H1 (cell line): ENCODE measurements at regions not wholly inside any gene's neighbourhood (a gene's known extent, or its start where the extent isn't known, plus 50 kb on each side); places are given as distances from the start of the nearest gene placed in this dataset.

ENCODE experiments used
- CTCF ChIA-PET: fragments of 300-600 bp; sonication (Branson Sonifier 250); formaldehyde crosslinking; loops from one replicate; lab custom pipeline; 2021; ENCODE audit not compliant: partially characterized antibody; lab: Charles Lee
- POLR2A ChIA-PET: fragments of 300-600 bp; sonication (Branson Sonifier 250); formaldehyde crosslinking; loops from one replicate; lab custom pipeline; 2021; ENCODE audit warnings: inconsistent platforms; ENCODE audit not compliant: partially characterized antibody; lab: Charles Lee
- DNase-seq, 2 experiments: peaks; one replicate each; pipeline versions ENCODE4 v3.0.0 to v3.0.0-alpha.2; 2010 to 2022; ENCODE audit warnings: low spot score in 2 of 2, low read depth in 1 of 2, mixed read lengths in 1 of 2
- FAIRE-seq: peaks from 2 replicates; lab custom pipeline; 2011; peaks lifted over from hg19 to GRCh38; lab: Jason Lieb, UNC
- H2AFZ ChIP-seq: 2 replicates; pipeline ENCODE4 v1.8.1; 2012; ENCODE audit warnings: low read length, inconsistent platforms
- H2AK5ac ChIP-seq: 2 replicates; pipeline ENCODE4 v1.6.1; 2013; ENCODE audit warnings: low read depth, low read length
- H2BK120ac ChIP-seq: replicated peaks from 2 replicates; pipeline ENCODE3; 2013; ENCODE audit warnings: low read depth, low read length, inconsistent platforms
- H2BK12ac ChIP-seq: 2 replicates; pipeline ENCODE4 v1.6.1; 2013; ENCODE audit warnings: low read depth, low read length
- H2BK15ac ChIP-seq: 2 replicates; pipeline ENCODE4 v1.6.1; 2013; ENCODE audit warnings: low read length
- H2BK20ac ChIP-seq: 2 replicates; pipeline ENCODE4 v1.6.1; 2013; ENCODE audit warnings: low read length
- H2BK5ac ChIP-seq: 2 replicates; pipeline ENCODE4 v1.6.1; 2013; ENCODE audit warnings: low read depth, low read length
- H3K14ac ChIP-seq: 2 replicates; pipeline ENCODE4 v1.6.1; 2013; ENCODE audit warnings: inconsistent platforms; ENCODE audit not compliant: insufficient read length
- H3K18ac ChIP-seq: 2 replicates; pipeline ENCODE4 v1.6.1; 2013; ENCODE audit warnings: low read length; ENCODE audit errors: extremely low read depth
- H3K23ac ChIP-seq: 2 replicates; pipeline ENCODE4 v1.6.1; 2013; ENCODE audit warnings: inconsistent platforms; ENCODE audit not compliant: insufficient read length
- H3K23me2 ChIP-seq: 2 replicates; pipeline ENCODE4 v1.6.1; 2013; ENCODE audit warnings: low read depth, low read length
- H3K27ac ChIP-seq: 2 replicates; pipeline ENCODE4 v1.6.1; 2011; ENCODE audit warnings: low read depth, low read length, inconsistent platforms
- H3K27me3 ChIP-seq, 4 experiments: replicated peaks in 1 of 4; 1 replicate in 1 of 4; 2 replicates in 3 of 4; pipeline versions ENCODE4 v1.6.1 to v1.8.1; 2011 to 2013; ENCODE audit warnings: low read length in 3 of 4, mild to moderate bottlenecking in 3 of 4, inconsistent platforms in 2 of 4, mixed read lengths in 2 of 4, moderate library complexity in 1 of 4; ENCODE audit not compliant: control insufficient read depth in 3 of 4, insufficient read depth in 3 of 4; ENCODE audit errors: extremely low read depth in 1 of 4
- H3K36me3 ChIP-seq, 4 experiments: 2 replicates each; pipeline versions ENCODE4 v1.6.1 to v1.8.1; 2011 to 2013; ENCODE audit warnings: mild to moderate bottlenecking in 4 of 4, low read length in 3 of 4, moderate library complexity in 2 of 4, control low read depth in 1 of 4, inconsistent platforms in 1 of 4; ENCODE audit not compliant: insufficient read depth in 4 of 4, control insufficient read depth in 2 of 4
- H3K4ac ChIP-seq: replicated peaks from 2 replicates; pipeline ENCODE3; 2013; ENCODE audit warnings: low read length, low read depth, mixed read lengths, inconsistent platforms; ENCODE audit not compliant: insufficient read length
- H3K4me1 ChIP-seq, 4 experiments: replicated peaks in 1 of 4; 1 replicate in 1 of 4; 2 replicates in 3 of 4; pipeline versions ENCODE4 v1.6.1 to v1.8.1; 2011 to 2013; ENCODE audit warnings: low read length in 3 of 4, inconsistent platforms in 2 of 4, mixed read lengths in 1 of 4; ENCODE audit not compliant: insufficient read depth in 4 of 4, control insufficient read depth in 3 of 4
- H3K4me2 ChIP-seq, 2 experiments: 2 replicates each; pipeline versions ENCODE4 v1.6.1 to v1.8.1; 2011 to 2013; ENCODE audit warnings: low read depth in 2 of 2, low read length in 2 of 2, control low read depth in 1 of 2, inconsistent platforms in 1 of 2, mild to moderate bottlenecking in 1 of 2; ENCODE audit not compliant: insufficient read depth in 1 of 2
- H3K4me3 ChIP-seq, 4 experiments: fragments of 200-600, 300-600 bp in 1 of 4; sonication (generic), shearing (Covaris generic), sonication (Bioruptor Twin) in 1 of 4; 2 replicates each; pipeline versions ENCODE4 v1.5.1 to v1.8.1; 2011 to 2016; ENCODE audit warnings: low read length in 4 of 4, low read depth in 3 of 4, control low read depth in 2 of 4, inconsistent platforms in 2 of 4, mild to moderate bottlenecking in 2 of 4, mixed read lengths in 1 of 4, moderate library complexity in 1 of 4; ENCODE audit not compliant: insufficient read depth in 2 of 4; ENCODE audit errors: extremely low read depth in 1 of 4
- H3K56ac ChIP-seq: replicated peaks from 2 replicates; pipeline ENCODE3; 2013; ENCODE audit warnings: low read depth, mild to moderate bottlenecking, mixed read lengths, low read length, inconsistent platforms; ENCODE audit not compliant: insufficient read length
- H3K79me1 ChIP-seq: 2 replicates; pipeline ENCODE4 v1.6.1; 2013; ENCODE audit warnings: low read depth, low read length, control low read depth
- H3K79me2 ChIP-seq, 2 experiments: 2 replicates each; pipeline versions ENCODE4 v1.6.1 to v1.8.1; 2012 to 2013; ENCODE audit warnings: low read length in 2 of 2, mild to moderate bottlenecking in 2 of 2, inconsistent platforms in 1 of 2; ENCODE audit not compliant: insufficient read depth in 2 of 2, control insufficient read depth in 1 of 2
- H3K9ac ChIP-seq, 4 experiments: replicated peaks in 1 of 4; 1 replicate in 1 of 4; 2 replicates in 3 of 4; pipeline versions ENCODE4 v1.6.1 to v1.8.1; 2011 to 2013; ENCODE audit warnings: low read depth in 3 of 4, low read length in 3 of 4, control low read depth in 2 of 4, mild to moderate bottlenecking in 2 of 4, moderate library complexity in 2 of 4, inconsistent platforms in 1 of 4; ENCODE audit errors: extremely low read depth in 1 of 4
- H3K9me3 ChIP-seq, 2 experiments: 2 replicates each; pipeline versions ENCODE4 v1.6.1 to v1.8.1; 2012 to 2013; ENCODE audit warnings: mild to moderate bottlenecking in 2 of 2, moderate library complexity in 2 of 2, control low read depth in 1 of 2, inconsistent platforms in 1 of 2, low read depth in 1 of 2, low read length in 1 of 2, mixed read lengths in 1 of 2; ENCODE audit not compliant: insufficient read depth in 2 of 2
- H4K20me1 ChIP-seq, 2 experiments: replicated peaks in 1 of 2; 2 replicates each; pipeline versions ENCODE3 to v1.8.1; 2011 to 2013; ENCODE audit warnings: inconsistent platforms in 2 of 2, low read length in 2 of 2, mild to moderate bottlenecking in 1 of 2; ENCODE audit not compliant: insufficient read depth in 2 of 2, control insufficient read depth in 1 of 2
- H4K5ac ChIP-seq: 2 replicates; pipeline ENCODE4 v1.6.1; 2013; ENCODE audit warnings: low read length, low read depth, mixed read lengths, inconsistent platforms; ENCODE audit not compliant: insufficient read length
- H4K8ac ChIP-seq: 2 replicates; pipeline ENCODE4 v1.8.0; 2013; ENCODE audit warnings: mild to moderate bottlenecking, moderate library complexity, low read length, inconsistent platforms; ENCODE audit not compliant: insufficient read depth; ENCODE audit errors: extremely low read depth
- H4K91ac ChIP-seq: replicated peaks from 2 replicates; pipeline ENCODE3; 2013; ENCODE audit warnings: low read length, mixed read lengths, inconsistent platforms; ENCODE audit not compliant: insufficient read length
- BCL11A ChIP-seq, 2 experiments: IDR thresholded peaks; one replicate each; pipeline ENCODE4 v1.6.1; 2011; ENCODE audit warnings: low read depth in 2 of 2, low read length in 2 of 2, mild to moderate bottlenecking in 2 of 2
- CTCF ChIP-seq, 3 experiments: IDR thresholded peaks; 1 replicate in 2 of 3; 2 replicates in 1 of 3; pipeline versions ENCODE4 v1.5.1 to v1.6.1; 2011; ENCODE audit warnings: low read length in 3 of 3, mild to moderate bottlenecking in 3 of 3, inconsistent platforms in 2 of 3, low read depth in 1 of 3, moderate library complexity in 1 of 3; ENCODE audit not compliant: insufficient read depth in 1 of 3; ENCODE audit errors: control extremely low read depth in 1 of 3
- GABPA ChIP-seq: IDR thresholded peaks from 2 replicates; pipeline ENCODE4 v1.6.1; 2011; ENCODE audit warnings: mild to moderate bottlenecking, low read length, moderate library complexity, borderline replicate concordance; ENCODE audit not compliant: insufficient read depth
- POLR2A ChIP-seq, 2 experiments: IDR thresholded peaks; 1 replicate in 1 of 2; 2 replicates in 1 of 2; pipeline ENCODE4 v1.6.1; 2011; ENCODE audit warnings: low read depth in 2 of 2, low read length in 2 of 2, mild to moderate bottlenecking in 2 of 2; ENCODE audit errors: control extremely low read depth in 1 of 2
- RFX5 ChIP-seq: IDR thresholded peaks from 2 replicates; pipeline ENCODE4 v1.6.1; 2011; ENCODE audit warnings: low read depth, low read length, improper control_type of control experiment, borderline replicate concordance
- SAP30 ChIP-seq: fragments of 300-600 bp; sonication (generic); IDR thresholded peaks from 2 replicates; pipeline ENCODE4 v1.7.1; 2012; ENCODE audit warnings: low read length, moderate library complexity, mild to moderate bottlenecking, inconsistent platforms; ENCODE audit not compliant: insufficient read depth, insufficient replicate concordance
- SP1 ChIP-seq: IDR thresholded peaks from 2 replicates; pipeline ENCODE4 v1.6.1; 2011; ENCODE audit warnings: low read depth, low read length
- TBP ChIP-seq: IDR thresholded peaks from 2 replicates; pipeline ENCODE4 v1.6.1; 2011; ENCODE audit warnings: low read depth, low read length, improper control_type of control experiment
- YY1 ChIP-seq: IDR thresholded peaks from 2 replicates; pipeline ENCODE4 v1.6.1; 2011; ENCODE audit warnings: low read depth, mild to moderate bottlenecking, low read length
- ZNF274 ChIP-seq: IDR thresholded peaks from 2 replicates; pipeline ENCODE4 v1.7.0; 2012; ENCODE audit warnings: low read length, borderline replicate concordance; ENCODE audit errors: extremely low read depth
- WGBS, 2 experiments: shearing (Covaris generic) in 1 of 2; methylation state at CpG; one replicate each; pipeline versions ENCODE4 v1.1.6 to v1.1.7; 2013 to 2015; ENCODE audit warnings: low lambda C conversion rate in 2 of 2, mixed read lengths in 2 of 2, inconsistent platforms in 1 of 2, low coverage in 1 of 2, missing lambda C conversion rate in 1 of 2; ENCODE audit not compliant: insufficient replicate concordance in 2 of 2, insufficient coverage in 1 of 2, insufficient read length in 1 of 2; ENCODE audit errors: extremely low coverage in 1 of 2, missing lambda C conversion rate in 1 of 2; 5-methylcytosine and 5-hydroxymethylcytosine counted together

- H4K91ac ChIP-seq = peak overlapping the region; percentile 3
- 91% methylated on average over 11 of the region's 14 CpGs; no CpG with 5 or more reads in 1 of the 2 experiments for WGBS, 2 experiments
- no peak overlapping the region for H2BK20ac ChIP-seq
- H3K9ac ChIP-seq = no peak overlapping the region
- CTCF ChIA-PET = interaction anchor here (0.5 to 2.4 kb wide), 3 partner anchors 12 to 54 kb away, joined by 4 to 6 read pairs (median 4); no protein-coding TSS in a partner anchor
- no peak overlapping the region for H3K56ac ChIP-seq
- no peaks in the 10 kb centered on the region; a peak in 1 of 7 replicates for H3K27me3 ChIP-seq
- H3K23ac ChIP-seq = no peak overlapping the region
- no peaks in the 10 kb centered on the region for H3K9me3 ChIP-seq
- H3K4me1 ChIP-seq = peaks cover 3 to 9% (median 7%) of the 10 kb centered on the region in 4 experiments
- H3K4ac ChIP-seq = no peak overlapping the region
- H3K4me3 ChIP-seq = no peak overlapping the region
- H2BK12ac ChIP-seq = no peak overlapping the region
- no peak for TF ChIP-seq SP1
- no peak for TF ChIP-seq YY1
- no peak for TF ChIP-seq CTCF (IDR thresholded peaks at IDR 0.05; ENCODE audit: control extremely low read depth in 1 of 3, insufficient read depth in 1 of 3, low read depth in 1 of 3, low read length in 3 of 3)
- no peak for TF ChIP-seq SAP30
- no peak for TF ChIP-seq ZNF274
- TF ChIP-seq RFX5 = no peak
- no peak for TF ChIP-seq TBP
- no peak for TF ChIP-seq POLR2A (IDR thresholded peaks at IDR 0.05; ENCODE audit: control extremely low read depth in 1 of 2, low read depth in 2 of 2, low read length in 2 of 2)
- TF ChIP-seq BCL11A (IDR thresholded peaks at IDR 0.05; ENCODE audit: low read depth in 2 of 2, low read length in 2 of 2) = no peak
- TF ChIP-seq GABPA = no peak
- H2BK5ac ChIP-seq = no peak overlapping the region
- no peak overlapping the region for H3K18ac ChIP-seq
- H3K79me2 ChIP-seq = no peaks in the 10 kb centered on the region
- H3K27ac ChIP-seq = no peak overlapping the region
- 0 out of 2 replicates have a peak, but pooled peaks cover 1% of the 10 kb centered on the region for H3K23me2 ChIP-seq
- H3K4me2 ChIP-seq = no peak overlapping the region
- H3K36me3 ChIP-seq = no peaks in the 10 kb centered on the region
- H2AK5ac ChIP-seq = no peak overlapping the region
- FAIRE-seq (no peak), DNase-seq (no peak)
- peak overlapping the region; percentile 79; the same call in 1 of the 2 replicates for H4K8ac ChIP-seq
- H4K5ac ChIP-seq = no peak overlapping the region
- no peaks in the 10 kb centered on the region for H3K79me1 ChIP-seq
- no peak overlapping the region for H2AFZ ChIP-seq
- no peak overlapping the region for H3K14ac ChIP-seq
- no peak overlapping the region for H2BK120ac ChIP-seq
- POLR2A ChIA-PET = no interaction called here
- no peak overlapping the region for H2BK15ac ChIP-seq
- H4K20me1 ChIP-seq = no peaks in the 10 kb centered on the region
Observed at GRCh38 chr10:131829156-131829930, 71.5 kb upstream of the PPP2R2D start.
